NCI-H1694 (cell line): ENCODE measurements at regions not wholly inside any gene's neighbourhood (a gene's known extent, or its start where the extent isn't known, plus 50 kb on each side); places are given as distances from the start of the nearest gene placed in this dataset.

Experiments used
- DNase-seq: peaks from one replicate; lab custom pipeline; 2025; lab: John Stamatoyannopoulos, UW

DNA sequence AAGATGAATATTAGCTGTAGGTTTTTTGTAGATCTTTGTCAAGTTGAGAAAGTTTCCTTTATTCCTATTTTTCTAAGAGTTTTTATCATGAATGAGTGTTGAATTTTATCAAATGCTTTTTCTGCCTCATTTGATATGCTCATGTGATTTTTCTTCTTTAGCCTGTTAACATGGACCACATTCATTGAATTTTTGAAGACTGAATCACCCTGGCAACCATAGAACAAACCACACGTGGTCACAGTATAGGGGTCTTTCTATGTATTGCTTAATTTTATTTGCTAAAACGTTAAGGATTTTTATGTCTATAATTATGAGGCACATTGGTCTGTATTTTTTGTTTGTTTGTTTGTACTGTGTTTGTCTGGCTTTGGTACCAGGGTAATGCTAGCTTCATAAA lies 201.7 kb upstream of the CWC22 start:
- DNase-seq = no peak

DNA sequence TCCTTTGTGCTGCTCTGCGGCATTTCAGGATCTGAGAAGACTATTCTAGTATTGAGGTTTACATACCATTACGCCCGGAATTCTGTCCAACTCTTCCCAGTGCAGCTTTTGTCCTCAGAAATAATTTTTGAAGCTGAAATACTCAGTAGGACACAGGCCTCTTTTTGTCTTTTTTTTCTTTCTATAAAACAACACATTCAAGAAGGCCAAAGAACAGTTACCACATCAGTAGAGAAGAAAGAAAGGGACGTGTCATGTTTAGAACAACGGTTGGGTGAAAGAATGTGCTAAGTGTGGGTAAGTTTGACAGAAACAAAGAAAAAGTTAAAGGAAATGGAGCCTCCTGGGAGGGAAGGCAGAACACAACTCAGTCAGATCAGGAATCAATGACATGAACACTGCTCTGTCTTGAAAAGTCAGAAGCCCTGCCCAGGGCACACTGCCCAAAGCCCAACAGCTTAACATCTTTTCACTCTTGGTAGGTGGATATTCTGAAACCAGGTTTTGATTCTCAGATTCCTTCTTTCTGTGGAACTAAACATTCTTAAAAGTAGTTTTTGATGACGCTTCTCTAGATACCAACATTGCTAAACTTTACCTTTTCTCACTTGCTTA lies 198.6 kb upstream of the CWC22 start:
- DNase-seq = no peak

DNA sequence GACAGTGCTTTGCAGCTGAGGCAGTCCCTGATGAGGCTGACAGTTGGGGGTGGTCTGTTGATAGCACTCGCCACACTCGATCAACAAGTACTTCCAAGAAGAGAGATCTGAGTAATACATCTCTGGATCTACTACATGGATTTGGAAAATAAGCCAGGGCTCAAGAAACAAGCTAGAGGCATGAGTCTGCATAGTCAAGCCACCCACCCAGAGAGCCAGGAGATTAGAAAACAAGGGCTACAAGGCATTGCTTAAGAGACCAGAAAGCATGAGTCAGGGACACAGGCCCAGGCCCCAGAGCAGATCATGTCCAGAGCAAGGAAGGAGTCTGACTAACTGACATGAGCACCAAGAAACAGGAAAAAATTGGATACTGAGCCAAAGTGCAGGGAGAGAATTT lies 196.9 kb upstream of the CWC22 start:
- no peak for DNase-seq

DNA sequence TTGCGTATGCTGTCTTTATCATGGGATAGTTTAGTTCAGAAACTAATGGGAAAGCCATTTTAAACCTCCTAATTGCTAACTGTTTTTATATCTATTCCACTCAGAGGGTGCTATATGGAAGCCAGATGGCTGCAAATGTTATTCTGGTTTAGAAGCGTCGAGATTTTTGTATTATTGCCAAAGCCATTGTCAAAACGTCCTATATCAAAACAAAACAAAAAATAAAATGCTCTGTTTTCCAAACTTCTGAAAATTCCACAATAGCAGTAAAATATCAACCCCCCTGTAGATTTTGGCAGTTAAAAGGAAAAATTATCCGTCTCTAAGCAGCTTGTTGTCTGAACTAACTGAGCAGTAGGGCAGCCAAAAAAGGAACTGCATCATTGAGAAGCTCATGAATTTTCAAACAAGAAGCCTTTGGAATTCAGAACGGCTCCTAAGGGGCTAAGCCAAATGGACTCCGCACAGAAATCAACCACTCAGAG lies 195.4 kb upstream of the CWC22 start:
- peak; percentile 42 for DNase-seq

DNA sequence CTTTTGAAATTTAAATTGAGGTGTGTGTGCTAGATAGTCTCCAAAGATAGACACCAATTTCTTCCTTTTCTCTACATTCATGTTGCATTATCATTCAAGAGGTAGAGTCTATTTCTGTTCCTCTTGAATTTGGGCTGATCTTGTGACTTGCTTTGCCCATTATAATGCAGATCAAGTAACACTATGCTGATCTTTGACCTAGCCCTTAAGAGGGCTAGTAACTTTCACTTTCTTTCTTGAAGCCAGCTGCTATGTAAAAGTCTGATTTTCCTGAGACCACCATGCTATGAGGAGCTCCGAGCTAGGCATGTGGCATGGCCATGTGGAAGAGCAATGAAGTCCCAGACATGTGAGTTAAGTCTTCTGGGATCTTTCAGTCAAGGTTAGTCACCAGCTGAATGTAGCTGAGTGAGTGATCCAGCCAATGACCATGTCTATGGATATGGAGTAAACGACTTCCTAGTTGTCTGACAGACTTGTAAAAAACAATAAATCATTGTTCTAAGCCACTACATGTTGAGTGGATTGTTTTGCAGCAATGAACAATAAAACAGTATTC lies 189.4 kb upstream of the CWC22 start:
- no peak for DNase-seq

DNA sequence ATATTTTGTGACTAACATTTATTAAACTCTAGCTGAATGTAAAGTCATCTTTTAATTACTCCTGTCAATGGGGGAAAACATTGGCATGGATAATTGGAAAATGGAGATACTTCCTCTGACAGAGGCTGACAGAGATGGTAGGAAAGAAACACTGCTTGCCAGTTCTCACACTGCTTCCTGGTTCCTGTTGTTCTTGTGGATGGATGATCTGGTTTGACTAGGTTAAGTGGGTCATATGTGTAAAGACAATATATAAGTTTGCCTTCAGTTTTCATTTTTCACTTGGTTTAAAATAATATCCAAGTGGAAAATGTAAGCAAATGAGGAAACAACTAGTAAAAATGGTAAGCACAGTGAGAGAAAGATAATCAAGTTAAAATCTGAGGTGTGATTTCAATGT lies 188.8 kb upstream of the CWC22 start:
- no peak for DNase-seq

DNA sequence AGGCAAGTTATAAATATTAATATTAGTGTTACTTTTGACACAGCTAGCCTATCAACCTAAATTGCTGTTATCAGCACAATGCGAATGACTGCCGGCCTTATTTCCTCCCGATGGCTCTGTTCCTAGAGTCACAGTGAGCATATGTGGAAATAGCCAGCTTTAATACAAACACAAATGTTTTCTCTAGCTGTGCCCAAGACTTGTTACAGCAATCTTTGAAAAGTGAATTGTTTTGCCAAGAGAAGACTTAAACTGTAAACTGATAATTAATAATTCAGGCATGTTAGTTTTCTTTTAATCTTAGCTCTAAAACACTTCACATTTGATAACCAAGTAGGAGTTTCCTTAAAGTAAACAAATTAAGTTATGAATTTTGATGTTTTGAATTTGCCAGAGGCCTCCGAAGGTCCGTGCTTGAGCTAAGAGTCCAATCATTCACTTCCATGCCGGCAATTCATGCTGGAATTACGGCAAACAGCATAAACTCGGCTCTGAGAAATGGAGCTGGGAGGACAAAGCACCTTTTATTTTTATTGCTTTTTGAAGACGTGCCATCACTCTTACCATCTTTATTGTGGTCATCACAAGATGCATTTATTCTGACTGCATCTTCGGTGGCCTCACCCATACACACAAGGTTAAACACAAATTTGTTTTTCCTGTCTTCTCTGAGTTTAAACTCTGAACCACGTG lies 184.5 kb upstream of the CWC22 start:
- DNase-seq = no peak

DNA sequence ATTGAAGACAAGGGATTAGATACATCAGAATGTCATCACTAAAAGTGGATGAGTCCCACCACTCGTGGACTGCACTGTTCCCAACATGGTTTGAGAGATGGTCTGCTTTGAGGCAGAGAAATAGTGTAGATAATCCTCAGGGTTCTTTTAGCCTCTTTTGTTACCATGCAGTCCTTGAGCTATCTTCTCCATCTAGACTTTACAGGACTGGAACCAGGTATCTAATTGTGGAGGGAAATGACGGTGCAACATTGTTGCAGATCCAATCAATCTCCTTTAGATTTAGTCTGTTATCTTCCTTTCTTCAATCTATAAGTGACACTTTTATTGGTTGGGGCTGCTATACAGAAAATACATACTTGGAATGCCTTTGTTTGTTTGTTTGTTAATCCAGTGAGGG lies 183.8 kb upstream of the CWC22 start:
- DNase-seq = no peak

DNA sequence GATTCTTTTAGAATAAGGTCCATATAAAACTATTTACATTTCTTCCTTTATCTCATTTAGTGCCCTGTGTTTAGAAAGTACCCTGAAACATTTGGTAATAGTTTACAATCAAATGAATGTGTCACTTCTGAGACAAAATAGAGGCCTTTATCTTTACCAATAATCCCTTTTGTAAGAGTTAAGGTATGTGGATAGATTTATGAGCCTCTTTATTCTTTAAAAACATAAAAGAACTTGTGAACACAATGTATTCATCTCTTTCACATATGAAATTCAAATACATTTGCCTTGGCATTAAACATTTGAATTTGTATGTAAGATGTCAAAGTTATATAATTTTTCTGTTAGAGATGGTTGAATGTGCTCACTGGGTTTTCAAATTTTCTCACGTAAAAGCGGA lies 180.5 kb upstream of the CWC22 start:
- DNase-seq = no peak

DNA sequence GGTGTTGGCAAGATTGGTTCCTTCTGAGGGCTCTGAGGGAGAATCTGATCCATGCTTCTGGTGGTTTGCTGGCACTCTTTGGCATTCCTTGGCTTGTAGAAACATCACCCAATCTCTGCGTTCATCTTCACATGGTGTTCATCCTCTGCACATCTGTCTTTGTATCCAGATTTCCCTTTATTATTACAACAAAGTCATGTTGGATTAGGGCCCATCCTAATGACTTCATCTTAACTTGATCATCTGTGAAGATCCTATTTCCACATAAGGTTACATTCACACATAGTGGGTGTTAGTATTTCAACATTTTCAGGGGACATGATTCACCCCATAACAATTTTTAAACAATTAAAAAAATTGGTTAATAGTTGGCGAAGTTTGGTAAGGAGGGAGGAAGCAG lies 177.4 kb upstream of the CWC22 start:
- DNase-seq = no peak

DNA sequence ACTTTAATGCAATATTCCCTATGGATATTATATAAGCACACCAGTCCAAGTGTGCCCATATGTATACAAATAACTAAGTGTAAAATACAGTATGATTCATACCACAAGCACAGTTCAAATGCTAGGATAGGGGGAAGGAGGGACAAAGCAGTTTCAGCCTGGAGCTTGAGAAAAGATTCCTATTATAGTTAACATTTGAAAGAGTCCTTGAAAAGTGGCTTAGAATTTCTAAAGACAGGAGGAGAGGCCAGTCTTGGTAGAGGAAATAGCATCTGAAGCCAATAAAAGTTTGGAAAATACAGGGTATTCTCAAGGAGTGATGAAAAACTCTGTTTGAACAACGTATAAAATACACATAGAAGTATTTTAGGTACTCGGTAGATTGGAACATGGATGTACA lies 173.4 kb upstream of the CWC22 start:
- DNase-seq = no peak

DNA sequence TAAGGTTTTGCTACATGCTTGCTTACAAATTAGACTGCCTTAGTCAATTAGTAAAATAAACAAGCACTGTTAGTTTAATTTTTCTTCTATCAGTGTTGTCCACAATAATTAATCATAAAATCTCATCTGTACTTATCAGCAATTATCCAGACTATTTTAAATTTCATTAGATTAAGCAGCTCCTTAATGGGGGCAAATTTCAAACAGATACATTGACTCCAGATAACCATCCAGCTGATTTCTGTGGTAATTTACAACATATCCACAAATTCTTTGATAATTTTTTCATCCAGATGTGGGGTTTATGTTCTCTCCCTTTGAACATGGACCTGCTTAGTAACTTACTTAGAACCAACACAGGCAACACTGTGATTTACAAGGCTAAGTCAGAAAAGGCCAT lies 170.4 kb upstream of the CWC22 start:
- DNase-seq = no peak

DNA sequence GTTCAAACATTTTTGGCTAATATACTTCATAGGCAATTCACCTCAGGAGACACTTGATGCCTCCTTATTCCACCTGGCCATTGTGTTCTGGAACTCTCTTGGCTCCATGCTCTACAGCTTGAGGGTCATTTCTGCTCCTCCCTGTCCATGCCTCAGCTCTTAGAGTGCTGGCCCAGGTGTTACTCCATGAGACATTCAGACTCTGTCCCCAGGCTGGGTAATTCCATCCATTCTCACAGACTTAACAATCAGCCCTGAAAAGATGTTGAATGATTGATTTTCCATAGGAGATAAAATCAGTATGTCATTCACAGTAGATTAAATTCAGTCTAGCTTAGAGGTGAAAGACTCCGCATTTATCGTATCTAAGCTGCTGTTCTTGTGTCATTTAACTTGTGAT lies 168.6 kb upstream of the CWC22 start:
- no peak for DNase-seq

DNA sequence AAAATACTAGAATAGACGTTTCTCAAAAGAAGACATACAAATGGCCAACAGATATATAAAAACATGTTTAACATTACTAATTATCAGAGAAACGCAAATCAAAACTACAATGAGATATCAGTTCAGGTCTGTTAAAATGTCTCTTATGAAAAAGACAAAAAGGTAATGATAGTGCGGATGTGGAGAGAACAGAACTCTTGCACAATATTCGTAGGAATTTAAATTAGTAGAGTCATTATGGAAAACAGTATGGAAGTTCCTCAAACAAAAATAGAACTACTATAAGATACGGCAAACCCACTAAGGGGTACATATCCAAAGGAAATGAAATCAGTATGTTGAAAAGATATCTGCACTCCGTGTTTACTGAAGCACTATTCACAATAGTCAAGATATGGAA lies 167.5 kb upstream of the CWC22 start:
- no peak for DNase-seq

DNA sequence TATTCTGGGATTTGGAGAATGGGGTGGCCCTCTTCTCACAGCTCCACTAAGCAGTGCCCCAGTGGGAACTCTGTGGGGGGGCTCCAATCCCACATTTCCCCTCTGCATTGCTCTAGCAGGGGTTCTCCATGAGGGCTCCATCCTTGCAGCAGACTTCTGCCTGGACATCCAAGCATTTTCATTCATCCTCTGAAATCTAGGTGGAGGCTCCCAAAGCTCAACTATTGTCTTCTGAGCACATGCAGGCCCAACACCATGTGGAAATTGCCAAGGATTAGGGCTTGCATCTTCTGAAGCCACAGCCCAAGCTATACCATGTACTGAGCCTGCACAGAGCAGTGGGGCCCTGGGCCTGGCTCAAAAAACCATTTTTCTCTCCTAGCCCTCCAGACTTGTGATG lies 162.4 kb upstream of the CWC22 start:
- no peak for DNase-seq

DNA sequence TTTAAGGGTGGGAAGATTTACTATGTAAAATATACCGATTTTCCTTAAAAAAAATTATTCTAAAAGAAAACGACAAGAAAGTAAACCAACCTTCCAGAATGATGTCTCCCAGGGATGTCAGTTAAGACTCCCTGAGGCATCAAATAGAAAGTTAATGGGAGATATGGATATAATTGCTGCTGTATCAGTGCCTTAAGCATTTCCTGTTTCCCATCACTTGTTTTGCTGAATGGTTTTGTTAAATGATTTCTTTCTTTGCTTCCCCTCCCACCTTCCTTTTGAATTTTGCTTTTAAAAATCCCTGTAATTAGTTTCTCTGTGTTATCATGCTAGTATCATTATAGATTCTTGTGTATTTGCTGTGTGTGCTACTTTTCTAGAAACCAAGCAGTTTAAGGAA lies 154.3 kb upstream of the CWC22 start:
- DNase-seq = no peak

DNA sequence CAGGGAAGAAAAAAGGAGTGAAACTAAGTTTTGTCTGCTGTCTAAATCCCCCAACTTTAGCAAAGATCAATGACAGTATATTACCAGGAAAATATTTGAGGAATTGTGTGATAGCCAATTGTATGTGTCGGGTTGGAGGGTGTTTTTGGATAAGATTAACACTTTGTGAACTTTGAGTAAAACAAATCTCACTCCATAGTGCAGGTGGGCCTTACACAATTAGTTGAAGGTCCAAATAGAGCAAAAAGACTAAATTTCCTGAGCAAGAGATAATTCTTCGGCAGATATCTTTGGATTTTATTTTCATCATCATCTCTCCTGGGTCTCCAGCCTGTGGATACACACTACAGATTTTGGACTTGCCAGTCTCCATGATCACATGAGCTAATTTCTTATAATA lies 152.8 kb upstream of the CWC22 start:
- no peak for DNase-seq

DNA sequence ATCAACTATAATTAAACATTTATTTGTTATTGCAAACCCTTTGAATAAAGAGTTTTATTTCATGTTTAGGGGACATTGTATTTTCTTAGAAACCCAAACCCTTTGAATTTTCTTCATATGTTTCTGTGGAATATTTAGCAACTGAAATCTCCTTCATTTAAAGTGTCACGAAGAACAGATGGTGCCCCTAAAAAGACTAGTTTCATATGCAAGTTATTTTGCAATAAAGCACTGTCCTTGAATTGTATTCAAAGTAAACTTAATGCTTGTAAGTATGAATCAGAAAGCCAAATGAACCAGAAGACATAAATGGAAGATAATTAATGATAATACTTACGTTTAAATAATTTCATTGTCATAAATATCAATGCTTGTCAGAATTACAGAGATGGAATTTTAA lies 151.9 kb upstream of the CWC22 start:
- no peak for DNase-seq

DNA sequence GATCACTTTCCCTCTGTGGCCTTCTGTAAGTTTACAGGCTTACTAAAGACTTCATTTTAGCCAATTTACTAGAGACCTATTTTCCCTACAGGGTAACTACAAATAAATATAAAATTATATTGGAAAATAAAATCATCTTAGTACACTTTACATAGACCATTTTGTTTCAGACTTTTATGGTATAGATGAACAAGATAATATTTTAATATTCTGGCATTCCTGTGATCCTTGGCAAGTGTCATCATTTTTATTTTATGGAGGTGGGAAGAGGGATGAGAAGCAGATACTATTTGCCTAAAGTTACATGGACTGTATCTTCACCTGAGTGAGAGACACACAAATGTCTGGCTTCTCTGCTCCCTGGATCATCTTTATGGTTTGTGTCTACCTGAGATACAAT lies 149.6 kb upstream of the CWC22 start:
- no peak for DNase-seq

DNA sequence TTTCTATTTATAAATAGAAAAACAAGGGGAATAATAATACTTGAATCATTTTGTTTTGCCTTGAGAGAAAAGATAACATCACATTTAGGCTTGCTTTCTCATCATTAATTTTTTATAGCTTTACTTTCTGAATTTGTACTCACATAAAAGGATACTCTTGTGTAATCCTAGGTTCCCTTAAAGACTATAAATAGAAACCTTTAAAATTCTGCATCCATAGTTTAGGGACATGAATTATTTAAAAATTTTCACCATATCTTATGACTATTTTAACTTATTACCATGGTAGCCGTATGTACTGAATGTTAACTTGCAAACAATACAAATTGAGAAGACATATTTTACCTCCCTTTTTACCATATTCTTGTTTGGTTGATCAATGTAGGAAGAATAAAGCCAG lies 143.5 kb upstream of the CWC22 start:
- no peak for DNase-seq

DNA sequence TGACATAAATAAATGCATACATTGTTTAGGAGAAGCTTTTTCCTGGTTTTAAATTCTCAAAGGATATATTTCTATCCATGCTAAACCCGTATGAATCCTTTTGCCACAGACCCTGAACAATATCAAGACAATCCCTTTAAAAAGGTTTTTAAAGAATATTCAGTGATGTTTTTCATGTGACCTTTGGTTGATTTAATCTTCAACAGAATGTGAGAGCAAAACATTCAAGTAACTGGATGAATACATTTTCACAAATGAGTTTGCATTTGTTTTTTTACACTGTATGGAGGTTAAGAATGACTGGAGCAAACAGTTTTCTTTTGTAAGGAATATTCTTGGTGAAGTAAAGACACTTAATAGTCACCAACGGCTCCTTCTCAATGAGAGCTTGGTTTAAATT lies 139.4 kb upstream of the CWC22 start:
- DNase-seq = no peak

DNA sequence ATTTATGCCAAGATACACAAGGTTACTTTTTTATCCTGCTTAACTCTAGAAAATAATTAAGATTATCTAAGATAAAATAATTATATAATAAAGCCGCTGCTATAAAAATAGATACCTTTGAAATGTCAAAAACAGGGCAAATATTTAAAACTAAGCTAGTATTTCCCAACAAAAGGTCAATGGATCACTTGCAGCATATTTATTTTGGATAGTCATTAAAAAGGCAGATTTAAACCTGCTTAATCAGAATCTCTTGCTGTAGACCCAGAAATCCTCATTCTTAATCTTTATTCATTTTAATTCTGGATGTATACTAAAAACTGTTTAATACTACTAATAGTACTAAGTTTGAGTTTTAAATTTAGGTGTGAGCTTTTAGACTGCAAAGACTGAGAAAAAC lies 139.0 kb upstream of the CWC22 start:
- DNase-seq = no peak

DNA sequence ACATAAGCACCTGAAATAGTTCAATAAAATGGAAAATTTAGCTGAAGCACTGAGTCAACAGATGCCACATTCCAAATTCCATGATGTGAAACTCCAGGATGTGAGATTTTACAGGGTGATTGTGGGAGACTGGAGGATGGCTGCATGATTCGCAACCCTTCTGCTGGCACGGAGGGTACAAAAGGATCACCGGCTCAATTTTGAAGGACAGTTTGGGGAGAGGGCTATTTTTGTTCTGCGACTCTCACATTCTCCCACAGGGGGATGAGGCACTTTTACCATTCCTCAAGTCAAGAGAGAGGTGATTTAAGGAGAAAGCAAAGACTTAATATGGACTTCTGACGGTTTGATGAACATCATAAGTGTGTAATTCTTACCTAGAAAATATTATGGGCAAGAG lies 138.1 kb upstream of the CWC22 start:
- DNase-seq = no peak

DNA sequence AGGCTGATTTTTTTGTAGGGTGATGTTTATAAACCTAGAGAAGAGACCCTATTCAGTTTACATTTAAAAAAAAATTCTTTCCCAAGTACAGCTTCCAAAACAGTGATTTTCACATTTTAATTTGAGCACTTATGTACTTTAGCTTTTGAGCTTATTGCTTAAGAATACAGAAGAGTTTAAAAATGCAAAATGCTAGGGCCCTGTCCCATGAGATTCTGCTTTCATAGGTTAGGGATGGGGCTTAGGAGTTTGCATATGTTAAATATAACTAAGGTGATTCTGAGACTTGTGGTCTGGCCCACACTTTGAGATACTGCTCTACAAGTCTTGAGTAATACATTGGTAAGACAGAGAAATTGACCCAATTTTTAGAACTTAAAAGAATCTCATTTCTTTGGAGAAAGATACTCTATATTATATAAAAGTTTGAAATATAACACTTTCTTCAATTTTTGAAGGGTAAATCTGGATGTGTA lies 137.3 kb upstream of the CWC22 start:
- no peak for DNase-seq
